ENCODE measurements at regions not wholly inside any gene's neighbourhood (a gene's known extent, or its start where the extent isn't known, plus 50 kb on each side); places are given as distances from the start of the nearest gene placed in this dataset.
"Not testable (repeated sequence)": the region's sequence is repeated elsewhere in the genome, so short reads cannot be mapped to it uniquely, and the experiment has no call there.

- no peak for DNase-seq (ENCODE audit: extremely low read depth in 1 of 2, low read depth in 1 of 2)
These were observed 351.2 kb downstream of the MATN1 start for GRCh38 chr1:30371888-30372791.

GRCh38 chr1:30371179-30371788, 352.1 kb downstream of the MATN1 start:
- DNase-seq (ENCODE audit: extremely low read depth in 1 of 2, low read depth in 1 of 2): no peak

- DNase-seq (ENCODE audit: extremely low read depth in 1 of 2, low read depth in 1 of 2): no peak
These were observed 354.6 kb downstream of the MATN1 start for GRCh38 chr1:30368651-30369240.

GRCh38 chr1:30366911-30367310, 356.5 kb downstream of the MATN1 start:
- DNase-seq (ENCODE audit: extremely low read depth in 1 of 2, low read depth in 1 of 2): no peak

GRCh38 chr1:30366199-30366598, 357.2 kb downstream of the MATN1 start:
- DNase-seq (ENCODE audit: extremely low read depth in 1 of 2, low read depth in 1 of 2): no peak

- DNase-seq (ENCODE audit: extremely low read depth in 1 of 2, low read depth in 1 of 2): no peak
These were observed 357.8 kb downstream of the MATN1 start for GRCh38 chr1:30365596-30365995.

GRCh38 chr1:30363031-30363430, 360.4 kb downstream of the MATN1 start:
- DNase-seq (ENCODE audit: extremely low read depth in 1 of 2, low read depth in 1 of 2): no peak

- no peak for DNase-seq (ENCODE audit: extremely low read depth in 1 of 2, low read depth in 1 of 2)
These were observed 360.8 kb downstream of the MATN1 start for GRCh38 chr1:30362603-30362990.

- DNase-seq (ENCODE audit: extremely low read depth in 1 of 2, low read depth in 1 of 2): not testable (repeated sequence)
These were observed 361.3 kb downstream of the MATN1 start for GRCh38 chr1:30361890-30362602.

GRCh38 chr1:30360753-30361152, 362.6 kb downstream of the MATN1 start:
- no peak for DNase-seq (ENCODE audit: extremely low read depth in 1 of 2, low read depth in 1 of 2)

- DNase-seq (ENCODE audit: extremely low read depth in 1 of 2, low read depth in 1 of 2): no peak
These were observed 363.1 kb downstream of the MATN1 start for GRCh38 chr1:30360281-30360680.

- no peak for DNase-seq (ENCODE audit: extremely low read depth in 1 of 2, low read depth in 1 of 2)
These were observed 363.7 kb downstream of the MATN1 start for GRCh38 chr1:30359539-30360220.

- no peak for DNase-seq (ENCODE audit: extremely low read depth in 1 of 2, low read depth in 1 of 2)
These were observed 364.9 kb downstream of the MATN1 start for GRCh38 chr1:30358500-30358899.

- DNase-seq (ENCODE audit: extremely low read depth in 1 of 2, low read depth in 1 of 2): no peak
These were observed 366.5 kb downstream of the MATN1 start for GRCh38 chr1:30356839-30357238.

- DNase-seq (ENCODE audit: extremely low read depth in 1 of 2, low read depth in 1 of 2): no peak
These were observed 369.0 kb downstream of the MATN1 start for GRCh38 chr1:30354410-30354809.

- no peak for DNase-seq (ENCODE audit: extremely low read depth in 1 of 2, low read depth in 1 of 2)
These were observed 369.7 kb downstream of the MATN1 start for GRCh38 chr1:30353637-30354036.

- DNase-seq (ENCODE audit: extremely low read depth in 1 of 2, low read depth in 1 of 2): no peak
These were observed 375.2 kb downstream of the MATN1 start for GRCh38 chr1:30348147-30348546.

- DNase-seq (ENCODE audit: extremely low read depth in 1 of 2, low read depth in 1 of 2): no peak
These were observed 377.8 kb downstream of the MATN1 start for GRCh38 chr1:30345491-30346130.

GRCh38 chr1:30343562-30343961, 379.8 kb downstream of the MATN1 start:
- no peak for DNase-seq (ENCODE audit: extremely low read depth in 1 of 2, low read depth in 1 of 2)

- DNase-seq (ENCODE audit: extremely low read depth in 1 of 2, low read depth in 1 of 2): no peak
These were observed 380.7 kb downstream of the MATN1 start for GRCh38 chr1:30342535-30343141.

All from activated CD8-positive, alpha-beta memory T cell treated with anti-CD3 and anti-CD28 coated beads for 1 hour (primary cell).